ACC112 (cell line): ENCODE measurements at regions not wholly inside any gene's neighbourhood (a gene's known extent, or its start where the extent isn't known, plus 50 kb on each side); places are given as distances from the start of the nearest gene placed in this dataset.
A peak's percentile ranks its signal among the peaks of the same experiment; 100 is the strongest.
"Not testable (repeated sequence)": the region's sequence is repeated elsewhere in the genome, so short reads cannot be mapped to it uniquely, and the experiment has no call there.

Experiments used
- H2AFZ ChIP-seq: fragments of 200-600 bp; sonication (generic); one replicate; pipeline ENCODE4 v1.6.0; 2017; ENCODE audit warnings: antibody characterized with exemption, low read length; ENCODE audit not compliant: unreplicated experiment
- H3K27ac ChIP-seq: fragments of 200-600 bp; sonication (generic); 2 replicates; pipeline ENCODE4 v1.5.1; 2014; ENCODE audit warnings: low read depth, mild to moderate bottlenecking, antibody characterized with exemption, low read length, moderate library complexity
- H3K27me3 ChIP-seq: fragments of 200-600 bp; sonication (generic); 2 replicates; pipeline ENCODE4 v1.6.1; 2014; ENCODE audit warnings: mild to moderate bottlenecking, antibody characterized with exemption, low read length, moderate library complexity, mixed read lengths; ENCODE audit not compliant: insufficient read depth
- H3K36me3 ChIP-seq: fragments of 200-600 bp; sonication (generic); 2 replicates; pipeline ENCODE4 v1.6.1; 2016; ENCODE audit warnings: mild to moderate bottlenecking, antibody characterized with exemption, low read length, moderate library complexity, mixed read lengths; ENCODE audit not compliant: insufficient read depth
- H3K4me1 ChIP-seq: fragments of 200-600 bp; sonication (generic); one replicate; pipeline ENCODE4 v1.6.1; 2016; ENCODE audit warnings: low read length, mixed read lengths; ENCODE audit not compliant: insufficient read depth, unreplicated experiment, control insufficient read depth
- H3K4me3 ChIP-seq: fragments of 200-600 bp; sonication (generic); 2 replicates; pipeline ENCODE4 v1.5.1; 2014; ENCODE audit warnings: mild to moderate bottlenecking, low read depth, low read length
- H3K79me2 ChIP-seq: fragments of 200-600 bp; sonication (generic); one replicate; pipeline ENCODE4 v1.6.0; 2016; ENCODE audit warnings: low read length; ENCODE audit not compliant: control insufficient read depth, unreplicated experiment, insufficient read depth

DNA sequence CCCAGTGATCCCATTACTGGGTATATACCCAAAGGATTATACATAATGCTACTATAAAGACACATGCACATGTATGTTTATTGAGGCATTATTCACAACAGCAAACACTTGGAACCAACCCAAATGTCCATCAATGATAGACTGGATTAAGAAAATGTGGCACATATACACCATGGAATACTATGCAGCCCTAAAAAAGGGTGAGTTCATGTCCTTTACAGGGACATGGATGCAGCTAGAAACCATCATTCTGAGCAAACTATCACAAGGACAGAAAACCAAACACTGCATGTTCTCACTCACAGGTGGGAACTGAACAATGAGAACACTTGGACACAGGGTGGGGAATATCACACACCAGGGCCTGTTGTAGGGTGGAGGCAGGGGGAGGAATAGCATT lies 197.4 kb downstream of the ETAA1 start:
- not testable (repeated sequence) for H3K27ac ChIP-seq, H3K36me3 ChIP-seq, H3K27me3 ChIP-seq, H3K4me1 ChIP-seq, H3K4me3 ChIP-seq, H2AFZ ChIP-seq, H3K79me2 ChIP-seq

DNA sequence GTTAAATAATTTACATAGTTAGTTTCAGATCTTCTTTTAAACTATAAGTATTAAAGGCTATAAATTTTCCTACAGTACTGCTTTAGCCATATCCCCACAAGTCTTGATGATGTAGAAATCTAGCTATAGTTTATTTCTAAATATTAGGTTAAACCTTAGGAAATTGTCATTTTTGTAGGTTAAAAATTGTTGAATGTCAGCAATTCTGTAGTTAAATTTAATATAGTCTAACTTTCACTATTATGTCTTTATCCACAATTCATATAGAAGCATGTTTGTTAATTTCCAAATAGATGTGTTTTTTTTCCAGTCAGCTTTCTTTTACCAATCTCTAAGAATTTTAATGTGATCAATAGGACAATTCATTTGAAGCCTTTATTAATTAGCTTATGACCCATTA lies 199.7 kb downstream of the ETAA1 start:
- Histone ChIP-seq H2AFZ (no peak overlapping the region), H3K4me1 (peaks cover 28% of the 10 kb centered on the region), H3K79me2 (no peaks in the 10 kb centered on the region), H3K36me3 (no peaks in the 10 kb centered on the region), H3K27ac (no peak overlapping the region), H3K4me3 (no peak overlapping the region), H3K27me3 (no peaks in the 10 kb centered on the region)

DNA sequence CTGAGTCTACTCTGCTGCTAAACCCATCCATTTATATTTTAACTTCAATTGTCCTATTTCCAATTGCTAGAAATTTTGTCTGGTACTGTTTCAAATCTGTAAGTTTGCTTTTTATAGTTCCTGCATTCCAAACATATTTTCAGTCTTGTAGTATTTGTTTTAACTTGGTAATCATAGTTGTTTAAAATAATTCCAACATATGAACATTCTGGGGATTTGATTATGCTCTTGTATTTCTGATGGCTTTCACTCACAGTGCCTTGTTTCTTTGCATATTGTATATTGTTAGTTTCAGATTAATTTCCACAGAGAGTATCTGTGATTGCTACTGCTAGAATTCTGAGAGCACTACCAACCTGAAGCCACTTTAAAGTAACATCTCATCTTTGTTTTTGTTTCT lies 202.4 kb downstream of the ETAA1 start:
- peak overlapping the region; percentile 16; the same call in 1 of the 2 replicates for H3K4me3 ChIP-seq
- peak overlapping the region; percentile 70 for H2AFZ ChIP-seq
- H3K79me2 ChIP-seq, result no peaks in the 10 kb centered on the region
- H3K27ac ChIP-seq, result peak overlapping the region; percentile 44
- no peaks in the 10 kb centered on the region for H3K36me3 ChIP-seq
- peaks cover 28% of the 10 kb centered on the region for H3K4me1 ChIP-seq
- no peaks in the 10 kb centered on the region for H3K27me3 ChIP-seq

DNA sequence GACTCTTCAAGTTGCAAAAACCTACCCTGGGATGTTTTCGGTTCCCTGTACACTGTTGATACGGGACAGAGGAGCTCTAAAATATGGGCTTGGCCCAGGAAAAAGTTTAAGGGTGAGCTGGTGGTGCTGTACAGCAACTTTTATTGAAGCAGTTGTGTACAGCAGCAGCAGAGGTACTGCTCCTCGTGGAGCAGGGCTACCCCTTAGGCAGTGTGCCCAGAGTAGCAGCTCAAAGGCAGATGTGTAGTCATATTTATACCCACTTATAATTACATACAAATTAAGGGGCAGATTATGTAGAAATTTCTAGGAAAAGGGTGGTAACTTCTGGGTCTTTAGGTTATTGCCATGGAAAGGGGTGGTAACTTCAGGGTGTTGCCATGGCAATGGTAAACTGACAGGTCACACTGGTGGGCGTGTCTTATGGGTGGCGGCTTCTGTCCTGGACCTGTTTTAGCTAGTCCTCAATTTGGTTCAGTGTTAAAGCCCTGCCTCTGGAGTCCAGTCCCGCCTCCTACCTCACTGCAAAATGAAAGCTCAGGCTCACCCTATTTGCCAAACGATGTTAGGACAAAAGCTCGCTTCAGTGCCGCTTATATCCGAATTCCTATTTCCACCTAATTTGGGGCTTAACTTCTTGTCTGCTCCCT lies 203.2 kb downstream of the ETAA1 start:
- H3K27ac ChIP-seq, result peak overlapping the region; percentile 44
- no peaks in the 10 kb centered on the region for H3K36me3 ChIP-seq
- no peaks in the 10 kb centered on the region for H3K79me2 ChIP-seq
- no peak overlapping the region for H3K4me3 ChIP-seq
- no peaks in the 10 kb centered on the region for H3K27me3 ChIP-seq
- H2AFZ ChIP-seq, result peak overlapping the region; percentile 70
- H3K4me1 ChIP-seq, result peaks cover 28% of the 10 kb centered on the region

DNA sequence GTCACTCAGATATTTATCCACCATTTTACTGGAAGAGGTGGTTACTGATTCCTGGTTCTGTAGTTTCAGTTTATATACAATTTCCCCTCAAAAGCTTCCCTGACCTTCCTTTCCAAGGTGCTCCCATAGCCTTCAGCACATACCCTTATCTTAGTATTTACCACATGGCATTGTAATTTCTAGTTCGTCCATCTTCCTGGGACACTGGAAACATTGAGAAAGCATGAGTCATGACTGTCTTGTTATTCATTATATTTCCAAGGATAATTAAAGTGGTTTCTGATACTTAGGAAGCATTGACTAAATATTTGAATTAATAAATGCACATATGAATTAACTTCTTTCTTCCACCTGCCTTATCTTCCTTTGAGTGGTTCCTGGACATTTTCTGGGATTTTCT lies 203.8 kb downstream of the ETAA1 start:
- H3K4me1 ChIP-seq, result peaks cover 28% of the 10 kb centered on the region

DNA sequence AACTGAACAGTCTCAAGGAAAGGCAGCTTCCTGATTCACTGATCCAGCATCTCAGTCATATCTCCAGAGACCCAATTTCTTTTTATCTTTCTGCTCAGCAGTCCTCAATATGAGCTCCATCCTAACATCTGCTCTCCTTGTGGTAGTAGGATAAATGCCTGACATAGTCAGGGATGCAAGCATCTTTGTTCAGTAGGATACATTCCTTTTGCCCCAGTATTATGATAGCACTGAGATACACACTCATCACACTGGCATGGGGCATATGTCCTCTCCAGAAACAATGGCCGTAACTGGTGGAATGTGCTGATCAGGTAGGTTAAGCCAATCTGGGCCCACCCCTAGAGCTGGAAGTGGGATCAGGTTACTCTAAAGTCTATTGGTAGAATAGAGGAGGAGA lies 207.2 kb downstream of the ETAA1 start:
- no peak overlapping the region for H3K4me3 ChIP-seq
- no peak overlapping the region for H2AFZ ChIP-seq
- no peaks in the 10 kb centered on the region for H3K36me3 ChIP-seq
- no peaks in the 10 kb centered on the region for H3K27me3 ChIP-seq
- no peaks in the 10 kb centered on the region for H3K79me2 ChIP-seq
- no peak overlapping the region for H3K27ac ChIP-seq
- H3K4me1 ChIP-seq, result peaks cover 21% of the 10 kb centered on the region

More for the DNA sequence above, 203.8 kb downstream of the ETAA1 start:
- H2AFZ ChIP-seq, result peak overlapping the region; percentile 39
- H3K27ac ChIP-seq, result peak overlapping the region; percentile 9; the same call in 1 of the 2 replicates
- H3K36me3 ChIP-seq, result no peaks in the 10 kb centered on the region
- H3K27me3 ChIP-seq, result no peaks in the 10 kb centered on the region
- no peak overlapping the region for H3K4me3 ChIP-seq
- H3K79me2 ChIP-seq, result no peaks in the 10 kb centered on the region

DNA sequence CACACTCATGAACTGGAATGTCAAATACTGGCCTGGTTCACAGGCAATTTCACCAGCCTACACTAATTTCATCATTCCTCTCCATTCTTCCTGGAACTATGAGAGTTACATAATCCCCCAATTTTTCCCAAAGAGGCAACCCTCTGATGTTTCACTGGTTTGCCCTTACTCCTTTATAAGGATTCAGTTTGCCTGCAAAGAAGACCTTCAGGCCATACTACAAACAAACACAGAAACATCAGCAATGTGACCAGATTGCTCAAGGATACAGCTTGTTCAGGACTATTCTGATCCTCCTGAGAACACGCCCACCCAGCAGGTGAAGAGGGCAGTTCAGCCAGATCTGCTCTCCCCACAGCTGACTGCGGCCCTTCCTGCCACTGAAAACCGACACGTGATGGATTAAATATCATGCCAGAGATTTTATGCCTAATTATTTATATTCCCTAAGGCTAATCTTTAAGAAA lies 215.5 kb downstream of the ETAA1 start:
- Histone ChIP-seq H3K4me3 (no peak overlapping the region), H2AFZ (no peak overlapping the region), H3K27me3 (no peaks in the 10 kb centered on the region), H3K79me2 (no peaks in the 10 kb centered on the region), H3K4me1 (peaks cover 6% of the 10 kb centered on the region), H3K36me3 (no peaks in the 10 kb centered on the region), H3K27ac (no peak overlapping the region)

DNA sequence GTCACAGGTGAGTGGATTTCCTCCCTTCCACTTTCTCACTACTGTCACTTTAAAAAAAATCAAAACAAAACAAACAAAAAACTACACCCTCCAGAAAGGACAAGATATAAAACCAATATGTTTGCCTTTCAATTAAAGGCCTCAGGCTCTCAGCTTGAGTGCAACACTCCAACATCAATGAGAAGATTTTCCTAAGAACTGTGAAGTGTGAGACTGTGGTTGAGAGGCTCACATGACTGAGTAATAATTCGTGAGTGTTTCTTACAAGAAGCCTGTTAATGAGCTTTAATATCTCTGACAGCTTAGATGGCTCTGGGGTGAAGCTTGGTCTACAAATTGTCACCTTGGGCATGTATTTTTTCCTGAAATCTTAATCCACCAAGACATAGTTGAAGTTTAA lies 216.1 kb downstream of the ETAA1 start:
- no peak overlapping the region for H3K27ac ChIP-seq
- H3K27me3 ChIP-seq, result no peaks in the 10 kb centered on the region
- H2AFZ ChIP-seq, result no peak overlapping the region
- H3K79me2 ChIP-seq, result no peaks in the 10 kb centered on the region
- peaks cover 6% of the 10 kb centered on the region for H3K4me1 ChIP-seq
- H3K36me3 ChIP-seq, result no peaks in the 10 kb centered on the region
- H3K4me3 ChIP-seq, result no peak overlapping the region

DNA sequence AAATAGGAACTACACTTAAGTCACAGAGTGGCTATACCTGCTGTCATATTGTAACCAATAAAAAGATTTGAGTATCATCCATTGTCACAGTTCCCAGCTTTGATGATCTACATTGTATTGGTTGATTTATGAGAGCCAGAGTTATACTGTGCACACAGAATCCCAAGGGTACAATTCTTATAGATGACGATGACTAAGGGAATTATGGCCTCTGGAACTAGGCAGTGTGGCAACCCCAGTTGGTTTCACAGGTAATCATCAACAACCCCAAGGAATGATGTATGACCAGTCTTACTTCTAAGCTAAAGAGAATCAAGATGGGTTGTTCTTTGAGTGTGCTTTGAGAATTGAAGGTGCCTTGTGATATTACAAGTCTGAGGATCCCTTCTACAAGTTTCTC lies 217.3 kb downstream of the ETAA1 start:
- Histone ChIP-seq H3K79me2 (no peaks in the 10 kb centered on the region), H3K4me3 (no peak overlapping the region), H3K36me3 (no peaks in the 10 kb centered on the region), H2AFZ (no peak overlapping the region), H3K27ac (no peak overlapping the region), H3K27me3 (no peaks in the 10 kb centered on the region), H3K4me1 (peaks cover 6% of the 10 kb centered on the region)

DNA sequence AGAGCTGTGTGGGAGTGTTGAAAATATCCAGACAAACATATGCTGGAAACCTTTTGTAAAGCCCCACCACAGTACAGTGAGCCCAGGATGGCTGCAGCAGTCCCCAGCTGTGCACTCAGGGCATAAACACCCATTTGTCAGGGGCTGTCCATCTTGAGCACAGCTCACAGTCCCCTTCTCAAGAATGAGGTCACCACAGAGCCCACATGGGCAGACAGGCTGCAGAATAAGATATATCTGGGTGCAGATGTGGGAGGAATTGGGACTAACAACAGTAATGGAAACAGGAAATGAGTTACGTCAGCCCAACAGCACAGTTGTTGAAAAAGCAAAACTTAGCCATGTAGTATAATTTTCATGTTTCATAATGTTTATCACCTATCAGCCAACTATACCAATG lies 219.6 kb downstream of the ETAA1 start:
- Histone ChIP-seq H3K36me3 (no peaks in the 10 kb centered on the region), H3K4me3 (no peak overlapping the region), H3K27ac (no peak overlapping the region), H3K27me3 (no peaks in the 10 kb centered on the region), H2AFZ (peak overlapping the region; percentile 36), H3K4me1 (peaks cover 6% of the 10 kb centered on the region), H3K79me2 (no peaks in the 10 kb centered on the region)

DNA sequence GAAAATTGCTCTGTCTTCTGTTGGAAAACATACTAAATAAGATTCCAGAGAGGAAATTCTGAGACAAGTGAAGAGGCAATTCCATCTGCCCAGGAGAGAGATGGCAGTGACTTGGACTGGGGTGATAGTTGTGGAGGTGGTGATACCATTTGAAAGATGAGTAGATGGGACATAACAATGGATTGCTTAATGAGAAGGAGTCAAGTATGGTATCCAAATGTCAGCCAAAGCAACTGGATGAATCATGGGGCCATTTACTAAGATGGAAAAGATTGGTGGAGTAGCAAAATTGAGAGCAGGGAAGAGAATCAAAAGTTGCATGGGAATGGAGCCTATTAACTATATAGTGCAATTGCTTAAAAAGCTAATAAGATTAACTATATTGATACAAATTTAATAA lies 222.1 kb downstream of the ETAA1 start:
- Histone ChIP-seq H3K4me3 (no peak overlapping the region), H3K4me1 (peaks cover 6% of the 10 kb centered on the region), H3K27ac (no peak overlapping the region), H3K27me3 (no peaks in the 10 kb centered on the region), H2AFZ (no peak overlapping the region), H3K36me3 (no peaks in the 10 kb centered on the region), H3K79me2 (no peaks in the 10 kb centered on the region)
